ENCODE measurements at regions not wholly inside any gene's neighbourhood (a gene's known extent, or its start where the extent isn't known, plus 50 kb on each side); places are given as distances from the start of the nearest gene placed in this dataset.

DNA sequence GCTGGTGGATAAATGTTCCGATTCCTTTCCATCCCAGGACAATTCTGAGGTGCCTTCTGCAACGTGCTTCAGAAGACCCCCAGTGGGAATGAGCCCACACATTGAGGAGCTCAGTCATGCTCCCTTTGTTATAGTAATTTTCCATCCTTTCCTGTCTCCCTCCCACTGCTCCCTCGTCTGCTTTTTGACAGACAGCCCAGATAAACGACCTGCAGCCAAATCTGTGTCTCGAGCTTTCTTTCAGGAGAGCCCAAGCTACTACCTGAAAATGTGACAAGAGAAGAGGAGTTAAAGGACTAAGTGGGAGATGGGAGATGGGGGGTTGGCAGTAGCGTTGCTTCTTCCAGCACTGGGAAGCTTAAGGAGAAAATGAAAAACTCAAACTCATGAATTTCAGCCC is 65.9 kb upstream of the LRRN2 start:
- Histone ChIP-seq H3K18ac (ENCODE audit: insufficient read length, low read depth, low read length) (no peak overlapping the region), H2AK5ac (ENCODE audit: insufficient read length, low read length) (no peak overlapping the region), H3K14ac (ENCODE audit: insufficient read depth, low read length) (no peak overlapping the region), H2BK20ac (ENCODE audit: low read depth, low read length, poor library complexity, severe bottlenecking) (no peak overlapping the region), H2BK5ac (ENCODE audit: insufficient read length, low read length) (no peak overlapping the region), H3K9ac (ENCODE audit: extremely low read depth, insufficient read length, low read length) (no peak overlapping the region), H3K23me2 (ENCODE audit: insufficient read length, low read depth, low read length, poor library complexity, severe bottlenecking) (no peaks in the 10 kb centered on the region), H4K20me1 (ENCODE audit: control insufficient read depth, insufficient read depth, insufficient read length) (no peaks in the 10 kb centered on the region), H3K79me2 (ENCODE audit: insufficient read depth, low read length) (no peaks in the 10 kb centered on the region), H3K9me3 (ENCODE audit: control insufficient read depth, low read depth, low read length) (no peaks in the 10 kb centered on the region), H3K4me1 (ENCODE audit: insufficient read depth, low read length) (peaks cover 7% of the 10 kb centered on the region; the same call in 1 of the 2 replicates), H3K4me2 (ENCODE audit: insufficient read depth, insufficient read length, low read length) (no peak overlapping the region), H4K5ac (ENCODE audit: insufficient read length, low read depth, low read length) (no peak overlapping the region), H2BK15ac (ENCODE audit: low read depth, low read length) (no peak overlapping the region), H3K27ac (ENCODE audit: insufficient read length, low read depth, low read length) (no peak overlapping the region), H2AFZ (ENCODE audit: low read length) (no peak overlapping the region), H3K79me1 (ENCODE audit: insufficient read depth, low read depth, low read length, poor library complexity, severe bottlenecking) (no peaks in the 10 kb centered on the region), H2BK120ac (ENCODE audit: low read depth, low read length, poor library complexity, severe bottlenecking) (no peak overlapping the region), H3K56ac (ENCODE audit: insufficient read length, low read depth, low read length) (no peak overlapping the region), H4K8ac (replicated peaks; ENCODE audit: insufficient read length, low read depth, low read length) (no peak overlapping the region), H4K91ac (ENCODE audit: insufficient read length, low read depth, low read length) (no peak overlapping the region), H2BK12ac (ENCODE audit: insufficient read length, low read depth, low read length) (no peak overlapping the region), H3K27me3 (ENCODE audit: insufficient read depth, low read length) (no peaks in the 10 kb centered on the region), H3K23ac (ENCODE audit: insufficient read length, low read depth, low read length) (no peak overlapping the region), H3K4ac (ENCODE audit: low read depth, low read length) (no peak overlapping the region), H3T11ph (ENCODE audit: low read length) (no peak overlapping the region)
- Mint-ChIP-seq H3K36me3 (ENCODE audit: insufficient read depth in 1 of 3, low read depth in 3 of 3) (no peaks in the 10 kb centered on the region), H3K27ac (peak overlapping the region in 1 of 3 experiments; percentile 27; a peak in 1 of 7 replicates), H3K4me1 (peaks cover 24 to 25% of the 10 kb centered on the region in 2 experiments), H3K4me3 (no peak overlapping the region), H3K9me3 (peaks cover 0 to 2% of the 10 kb centered on the region in 2 experiments; a peak in 3 of 5 replicates), H3K27me3 (ENCODE audit: low read depth) (peaks cover 18% of the 10 kb centered on the region)
- no CpG with 5 or more reads among the region's 6 CpGs for WGBS (ENCODE audit: extremely low coverage, insufficient read length, low lambda C conversion rate)
- DNase-seq, result no peak
- TF ChIP-seq, protein P1, sequence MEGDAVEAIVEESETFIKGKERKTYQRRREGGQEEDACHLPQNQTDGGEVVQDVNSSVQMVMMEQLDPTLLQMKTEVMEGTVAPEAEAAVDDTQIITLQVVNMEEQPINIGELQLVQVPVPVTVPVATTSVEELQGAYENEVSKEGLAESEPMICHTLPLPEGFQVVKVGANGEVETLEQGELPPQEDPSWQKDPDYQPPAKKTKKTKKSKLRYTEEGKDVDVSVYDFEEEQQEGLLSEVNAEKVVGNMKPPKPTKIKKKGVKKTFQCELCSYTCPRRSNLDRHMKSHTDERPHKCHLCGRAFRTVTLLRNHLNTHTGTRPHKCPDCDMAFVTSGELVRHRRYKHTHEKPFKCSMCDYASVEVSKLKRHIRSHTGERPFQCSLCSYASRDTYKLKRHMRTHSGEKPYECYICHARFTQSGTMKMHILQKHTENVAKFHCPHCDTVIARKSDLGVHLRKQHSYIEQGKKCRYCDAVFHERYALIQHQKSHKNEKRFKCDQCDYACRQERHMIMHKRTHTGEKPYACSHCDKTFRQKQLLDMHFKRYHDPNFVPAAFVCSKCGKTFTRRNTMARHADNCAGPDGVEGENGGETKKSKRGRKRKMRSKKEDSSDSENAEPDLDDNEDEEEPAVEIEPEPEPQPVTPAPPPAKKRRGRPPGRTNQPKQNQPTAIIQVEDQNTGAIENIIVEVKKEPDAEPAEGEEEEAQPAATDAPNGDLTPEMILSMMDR (conservative IDR thresholded peaks at IDR 0.05), result no peak
